OCI-LY3 (cell line): ENCODE measurements at regions not wholly inside any gene's neighbourhood (a gene's known extent, or its start where the extent isn't known, plus 50 kb on each side); places are given as distances from the start of the nearest gene placed in this dataset.

Source experiments
- H2AFZ ChIP-seq: fragments of 200-600, 300-600 bp; shearing (Covaris generic); 2 replicates; pipeline ENCODE4 v1.6.0; 2014; ENCODE audit warnings: antibody characterized with exemption, low read depth, low read length
- H3K27ac ChIP-seq: fragments of 200-600, 300-600 bp; sonication (generic); 2 replicates; pipeline ENCODE4 v1.5.1; 2014; ENCODE audit warnings: mild to moderate bottlenecking, low read length, moderate library complexity, mixed read lengths
- H3K27me3 ChIP-seq: fragments of 200-600, 300-600 bp; sonication (generic); 2 replicates; pipeline ENCODE4 v1.6.1; 2014; ENCODE audit warnings: low read depth, low read length, mixed read lengths
- H3K36me3 ChIP-seq: fragments of 200-600, 300-600 bp; sonication (generic); replicated peaks from 2 replicates; pipeline ENCODE3; 2014; ENCODE audit warnings: low read depth, low read length, mixed read lengths
- H3K4me1 ChIP-seq: fragments of 300-600, 200-600 bp; sonication (generic); 2 replicates; pipeline ENCODE4 v1.6.1; 2014; ENCODE audit warnings: low read length, mixed read lengths
- H3K4me2 ChIP-seq: fragments of 200-600, 300-600 bp; sonication (generic); 2 replicates; pipeline ENCODE4 v1.6.1; 2014; ENCODE audit warnings: low read length, mixed read lengths
- H3K4me3 ChIP-seq: fragments of 300-600, 200-600 bp; sonication (generic); 2 replicates; pipeline ENCODE4 v1.5.1; 2014; ENCODE audit warnings: antibody characterized with exemption, mild to moderate bottlenecking, low read length, moderate library complexity
- H3K79me2 ChIP-seq: fragments of 300-600, 200-600 bp; shearing (Covaris generic); 2 replicates; pipeline ENCODE4 v1.6.1; 2014; ENCODE audit warnings: mild to moderate bottlenecking, low read length, mixed read lengths
- H3K9ac ChIP-seq: fragments of 300-600, 200-600 bp; shearing (Covaris generic); 2 replicates; pipeline ENCODE4 v1.6.0; 2014; ENCODE audit warnings: mild to moderate bottlenecking, low read length, moderate library complexity
- H3K9me3 ChIP-seq: fragments of 200-600, 300-600 bp; shearing (Covaris generic); 2 replicates; pipeline ENCODE4 v1.6.1; 2014; ENCODE audit warnings: low read length, mixed read lengths; ENCODE audit not compliant: insufficient read depth
- H4K20me1 ChIP-seq: fragments of 200-600, 300-600 bp; sonication (generic); 2 replicates; pipeline ENCODE4 v1.6.1; 2016; ENCODE audit warnings: low read length, mixed read lengths; ENCODE audit not compliant: insufficient read depth
- CTCF ChIP-seq: fragments of 200-600, 300-600 bp; sonication (generic); IDR thresholded peaks from 2 replicates; pipeline ENCODE4 v1.5.1; 2014; ENCODE audit warnings: antibody characterized with exemption, low read length, low read depth
- EZH2phosphoT487 ChIP-seq: fragments of 200-600 bp; shearing (Covaris generic); IDR thresholded peaks from 2 replicates; pipeline ENCODE4 v1.6.1; 2018; ENCODE audit warnings: antibody characterized with exemption, mixed run types, low read depth

GRCh38 chr14:41957459-41957858, 350.8 kb downstream of the LRFN5 start:
- TF ChIP-seq CTCF (no peak), EZH2phosphoT487 (no peak)
- H3K79me2 ChIP-seq, result no peaks in the 10 kb centered on the region
- no peaks in the 10 kb centered on the region for H3K27me3 ChIP-seq
- H3K4me2 ChIP-seq, result no peak overlapping the region
- no peak overlapping the region for H2AFZ ChIP-seq
- H3K9ac ChIP-seq, result no peak overlapping the region
- H3K36me3 ChIP-seq, result no peaks in the 10 kb centered on the region
- no peak overlapping the region for H3K4me3 ChIP-seq
- no peaks in the 10 kb centered on the region for H3K9me3 ChIP-seq
- H4K20me1 ChIP-seq, result no peaks in the 10 kb centered on the region
- H3K27ac ChIP-seq, result no peak overlapping the region
- H3K4me1 ChIP-seq, result no peaks in the 10 kb centered on the region
